ENCODE measurements at regions not wholly inside any gene's neighbourhood (a gene's known extent, or its start where the extent isn't known, plus 50 kb on each side); places are given as distances from the start of the nearest gene placed in this dataset.

DNA sequence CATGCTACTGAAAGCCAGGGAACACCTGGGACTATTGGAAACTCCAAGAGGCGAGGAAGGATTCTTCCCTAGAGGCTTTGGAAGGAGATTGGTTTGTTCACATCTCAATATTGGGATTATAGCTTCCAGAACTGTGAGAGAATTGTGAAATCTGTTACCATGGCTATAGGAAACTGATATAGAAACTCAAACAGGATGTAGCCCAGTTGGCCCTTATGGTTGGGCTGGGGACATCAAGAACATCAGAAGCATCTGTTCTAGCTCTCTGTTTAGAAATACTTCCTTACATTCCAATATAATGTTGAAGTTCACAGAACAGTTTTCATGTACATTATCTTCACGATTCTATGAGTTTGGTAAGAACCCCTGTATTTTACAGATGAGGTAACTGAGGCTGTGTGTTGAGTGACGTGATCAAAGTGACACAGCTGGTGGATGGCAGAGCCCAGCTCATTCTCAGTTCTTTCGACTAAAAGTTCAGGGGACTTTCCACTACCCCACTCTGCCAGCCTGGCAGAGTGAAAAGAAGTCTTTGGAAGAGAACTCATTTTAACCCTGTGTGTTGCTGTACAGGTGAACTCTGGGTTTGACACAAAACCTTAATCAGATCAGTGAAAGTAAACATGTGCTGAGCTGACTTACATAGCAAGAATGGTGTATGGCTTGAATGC is 183.0 kb downstream of the GBA3 start:
- H3K4me3 ChIP-seq (ENCODE audit: low read depth, low read length) = no peak overlapping the region
- TF ChIP-seq, protein P1, sequence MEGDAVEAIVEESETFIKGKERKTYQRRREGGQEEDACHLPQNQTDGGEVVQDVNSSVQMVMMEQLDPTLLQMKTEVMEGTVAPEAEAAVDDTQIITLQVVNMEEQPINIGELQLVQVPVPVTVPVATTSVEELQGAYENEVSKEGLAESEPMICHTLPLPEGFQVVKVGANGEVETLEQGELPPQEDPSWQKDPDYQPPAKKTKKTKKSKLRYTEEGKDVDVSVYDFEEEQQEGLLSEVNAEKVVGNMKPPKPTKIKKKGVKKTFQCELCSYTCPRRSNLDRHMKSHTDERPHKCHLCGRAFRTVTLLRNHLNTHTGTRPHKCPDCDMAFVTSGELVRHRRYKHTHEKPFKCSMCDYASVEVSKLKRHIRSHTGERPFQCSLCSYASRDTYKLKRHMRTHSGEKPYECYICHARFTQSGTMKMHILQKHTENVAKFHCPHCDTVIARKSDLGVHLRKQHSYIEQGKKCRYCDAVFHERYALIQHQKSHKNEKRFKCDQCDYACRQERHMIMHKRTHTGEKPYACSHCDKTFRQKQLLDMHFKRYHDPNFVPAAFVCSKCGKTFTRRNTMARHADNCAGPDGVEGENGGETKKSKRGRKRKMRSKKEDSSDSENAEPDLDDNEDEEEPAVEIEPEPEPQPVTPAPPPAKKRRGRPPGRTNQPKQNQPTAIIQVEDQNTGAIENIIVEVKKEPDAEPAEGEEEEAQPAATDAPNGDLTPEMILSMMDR (IDR thresholded peaks at IDR 0.05; ENCODE audit: insufficient read depth, low read depth, low read length, missing control alignments) = no peak
- peak; percentile 5 for DNase-seq (ENCODE audit: low read depth)

GRCh38 chr4:22874334-22874912 is 181.7 kb downstream of the GBA3 start:
- DNase-seq (ENCODE audit: low read depth) = no peak

GRCh38 chr4:22873899-22874298 is 181.2 kb downstream of the GBA3 start:
- H3K4me3 ChIP-seq (ENCODE audit: low read depth, low read length) = no peak overlapping the region
- no peak for DNase-seq (ENCODE audit: low read depth)
- TF ChIP-seq, protein P1 (IDR thresholded peaks at IDR 0.05; ENCODE audit: insufficient read depth, low read depth, low read length, missing control alignments) = no peak

More at GRCh38 chr4:22874334-22874912, 181.7 kb downstream of the GBA3 start:
- H3K4me3 ChIP-seq (ENCODE audit: low read depth, low read length) = no peak overlapping the region
- TF ChIP-seq, protein P1 (IDR thresholded peaks at IDR 0.05; ENCODE audit: insufficient read depth, low read depth, low read length, missing control alignments) = no peak

- TF ChIP-seq, protein P1 (IDR thresholded peaks at IDR 0.05; ENCODE audit: insufficient read depth, low read depth, low read length, missing control alignments) = no peak
- H3K4me3 ChIP-seq (ENCODE audit: low read depth, low read length) = no peak overlapping the region
- no peak for DNase-seq (ENCODE audit: low read depth)
Observed at GRCh38 chr4:22870847-22871449, 178.2 kb downstream of the GBA3 start.

DNA sequence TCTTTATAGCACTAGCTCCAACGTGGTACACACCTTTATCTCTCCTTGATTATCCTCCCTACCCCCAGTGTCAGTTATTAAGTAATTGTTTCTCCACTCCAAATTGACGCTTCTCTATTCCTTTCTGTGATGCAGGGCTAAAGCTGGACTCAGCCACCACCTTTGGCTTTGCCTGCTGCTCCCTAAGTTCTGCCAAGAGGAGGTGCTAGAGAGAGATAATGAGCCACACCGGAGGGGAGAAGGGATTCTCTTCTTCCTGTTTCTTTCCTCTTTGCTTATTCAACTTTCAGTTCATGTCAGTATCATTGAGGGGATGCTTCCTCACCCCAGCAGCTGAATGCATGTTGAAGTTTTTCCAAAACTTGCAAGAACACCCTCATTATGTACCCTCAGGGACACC is 176.5 kb downstream of the GBA3 start:
- no peak for DNase-seq (ENCODE audit: low read depth)
- no peak overlapping the region for H3K4me3 ChIP-seq (ENCODE audit: low read depth, low read length)
- TF ChIP-seq, protein P1 (IDR thresholded peaks at IDR 0.05; ENCODE audit: insufficient read depth, low read depth, low read length, missing control alignments) = no peak

Data from GM12865 (cell line).